IMR-90 (cell line): ENCODE measurements at regions not wholly inside any gene's neighbourhood (a gene's known extent, or its start where the extent isn't known, plus 50 kb on each side); places are given as distances from the start of the nearest gene placed in this dataset.

ENCODE experiments used
- CEBPB ChIP-seq: IDR thresholded peaks from 2 replicates; pipeline ENCODE4 v1.6.1; 2012; ENCODE audit warnings: low read depth, low read length, improper control_type of control experiment
- CHD1 ChIP-seq: IDR thresholded peaks from 2 replicates; pipeline ENCODE4 v1.6.1; 2012; ENCODE audit warnings: low read depth, low read length, improper control_type of control experiment
- FOS ChIP-seq: fragments of 150-350 bp; IDR thresholded peaks from 2 replicates; pipeline ENCODE4 v1.6.1; 2016; ENCODE audit warnings: low read depth, low read length
- MAFK ChIP-seq: IDR thresholded peaks from 2 replicates; pipeline ENCODE4 v1.6.1; 2012; ENCODE audit warnings: low read depth, low read length, improper control_type of control experiment
- MXI1 ChIP-seq: IDR thresholded peaks from 2 replicates; pipeline ENCODE4 v1.6.1; 2012; ENCODE audit warnings: low read depth, mild to moderate bottlenecking, low read length, moderate library complexity, borderline replicate concordance
- POLR2A ChIP-seq: IDR thresholded peaks from 2 replicates; pipeline ENCODE4 v1.6.1; 2012; ENCODE audit warnings: mild to moderate bottlenecking, low read depth, low read length
- RAD21 ChIP-seq: IDR thresholded peaks from 2 replicates; pipeline ENCODE4 v1.6.1; 2012; ENCODE audit warnings: low read length, improper control_type of control experiment
- RCOR1 ChIP-seq: IDR thresholded peaks from 2 replicates; pipeline ENCODE4 v1.6.1; 2012; ENCODE audit warnings: mild to moderate bottlenecking, low read length, improper control_type of control experiment; ENCODE audit not compliant: insufficient replicate concordance
- RFX5 ChIP-seq: IDR thresholded peaks from 2 replicates; pipeline ENCODE4 v1.8.0; 2012; ENCODE audit warnings: low read depth, mild to moderate bottlenecking, low read length, moderate library complexity
- SMC3 ChIP-seq: fragments of 150-350 bp; IDR thresholded peaks from 2 replicates; pipeline ENCODE4 v1.6.1; 2016; ENCODE audit warnings: low read depth, mild to moderate bottlenecking, antibody characterized with exemption, low read length, moderate library complexity
- TF ChIP-seq, protein P1 (sequence below): conservative IDR thresholded peaks from 2 replicates; pipeline ENCODE4 v1.5.1; 2012; ENCODE audit warnings: mild to moderate bottlenecking, low read depth, low read length, improper control_type of control experiment
- TF ChIP-seq, protein P2 (sequence below): fragments of 150-350 bp; IDR thresholded peaks from 2 replicates; pipeline ENCODE4 v1.6.1; 2016; ENCODE audit warnings: low read depth, mild to moderate bottlenecking, low read length, moderate library complexity, borderline replicate concordance
- TF ChIP-seq, protein P3 (sequence below): fragments of 150-350 bp; IDR thresholded peaks from 2 replicates; pipeline ENCODE4 v1.6.1; 2017; ENCODE audit warnings: mild to moderate bottlenecking, antibody characterized with exemption, low read length, low read depth

DNA sequence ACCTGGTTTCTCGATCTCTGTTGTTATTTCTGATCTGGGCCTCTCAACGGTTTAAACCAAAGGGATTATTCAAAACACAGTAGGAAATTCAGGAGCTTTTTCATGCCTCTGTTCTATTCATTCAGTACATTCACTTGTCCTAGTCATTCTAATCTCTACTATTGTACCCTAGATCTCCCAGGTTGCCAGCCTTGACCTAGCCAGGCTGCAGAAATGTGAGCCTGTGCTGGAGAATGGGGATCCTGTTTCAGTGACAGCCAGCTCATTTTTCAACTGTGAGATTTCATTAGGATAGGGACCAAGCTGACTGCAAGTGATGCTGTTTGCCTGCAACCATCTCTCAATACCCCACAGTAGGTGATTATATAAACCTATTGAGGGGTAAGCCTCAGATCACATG, 186.2 kb downstream of the CMPK2 start:
- no peak for TF ChIP-seq POLR2A
- TF ChIP-seq, protein P1, sequence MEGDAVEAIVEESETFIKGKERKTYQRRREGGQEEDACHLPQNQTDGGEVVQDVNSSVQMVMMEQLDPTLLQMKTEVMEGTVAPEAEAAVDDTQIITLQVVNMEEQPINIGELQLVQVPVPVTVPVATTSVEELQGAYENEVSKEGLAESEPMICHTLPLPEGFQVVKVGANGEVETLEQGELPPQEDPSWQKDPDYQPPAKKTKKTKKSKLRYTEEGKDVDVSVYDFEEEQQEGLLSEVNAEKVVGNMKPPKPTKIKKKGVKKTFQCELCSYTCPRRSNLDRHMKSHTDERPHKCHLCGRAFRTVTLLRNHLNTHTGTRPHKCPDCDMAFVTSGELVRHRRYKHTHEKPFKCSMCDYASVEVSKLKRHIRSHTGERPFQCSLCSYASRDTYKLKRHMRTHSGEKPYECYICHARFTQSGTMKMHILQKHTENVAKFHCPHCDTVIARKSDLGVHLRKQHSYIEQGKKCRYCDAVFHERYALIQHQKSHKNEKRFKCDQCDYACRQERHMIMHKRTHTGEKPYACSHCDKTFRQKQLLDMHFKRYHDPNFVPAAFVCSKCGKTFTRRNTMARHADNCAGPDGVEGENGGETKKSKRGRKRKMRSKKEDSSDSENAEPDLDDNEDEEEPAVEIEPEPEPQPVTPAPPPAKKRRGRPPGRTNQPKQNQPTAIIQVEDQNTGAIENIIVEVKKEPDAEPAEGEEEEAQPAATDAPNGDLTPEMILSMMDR: no peak
- TF ChIP-seq CEBPB: no peak
- no peak for TF ChIP-seq FOS
- TF ChIP-seq, protein P2, sequence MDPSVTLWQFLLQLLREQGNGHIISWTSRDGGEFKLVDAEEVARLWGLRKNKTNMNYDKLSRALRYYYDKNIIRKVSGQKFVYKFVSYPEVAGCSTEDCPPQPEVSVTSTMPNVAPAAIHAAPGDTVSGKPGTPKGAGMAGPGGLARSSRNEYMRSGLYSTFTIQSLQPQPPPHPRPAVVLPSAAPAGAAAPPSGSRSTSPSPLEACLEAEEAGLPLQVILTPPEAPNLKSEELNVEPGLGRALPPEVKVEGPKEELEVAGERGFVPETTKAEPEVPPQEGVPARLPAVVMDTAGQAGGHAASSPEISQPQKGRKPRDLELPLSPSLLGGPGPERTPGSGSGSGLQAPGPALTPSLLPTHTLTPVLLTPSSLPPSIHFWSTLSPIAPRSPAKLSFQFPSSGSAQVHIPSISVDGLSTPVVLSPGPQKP: no peak
- TF ChIP-seq CHD1: no peak
- TF ChIP-seq RCOR1: no peak
- TF ChIP-seq, protein P3, sequence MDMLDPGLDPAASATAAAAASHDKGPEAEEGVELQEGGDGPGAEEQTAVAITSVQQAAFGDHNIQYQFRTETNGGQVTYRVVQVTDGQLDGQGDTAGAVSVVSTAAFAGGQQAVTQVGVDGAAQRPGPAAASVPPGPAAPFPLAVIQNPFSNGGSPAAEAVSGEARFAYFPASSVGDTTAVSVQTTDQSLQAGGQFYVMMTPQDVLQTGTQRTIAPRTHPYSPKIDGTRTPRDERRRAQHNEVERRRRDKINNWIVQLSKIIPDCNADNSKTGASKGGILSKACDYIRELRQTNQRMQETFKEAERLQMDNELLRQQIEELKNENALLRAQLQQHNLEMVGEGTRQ: no peak
- no peak for TF ChIP-seq SMC3
- TF ChIP-seq MAFK: no peak
- TF ChIP-seq RAD21: no peak
- TF ChIP-seq RFX5: no peak
- TF ChIP-seq MXI1: no peak
